Neural cell (in vitro differentiated cells): ENCODE measurements at regions not wholly inside any gene's neighbourhood (a gene's known extent, or its start where the extent isn't known, plus 50 kb on each side); places are given as distances from the start of the nearest gene placed in this dataset.

Experiments used
- CTCF ChIP-seq: fragments of 450-650 bp; IDR thresholded peaks from 2 replicates; pipeline ENCODE4 v1.5.1; 2014; ENCODE audit warnings: antibody characterized with exemption, mild to moderate bottlenecking, moderate library complexity; ENCODE audit not compliant: poor library complexity, severe bottlenecking
- EP300 ChIP-seq: fragments of 450-650 bp; conservative IDR thresholded peaks from 2 replicates; pipeline ENCODE4 v1.6.1; 2014; ENCODE audit warnings: antibody characterized with exemption, mild to moderate bottlenecking, moderate library complexity; ENCODE audit not compliant: poor library complexity, severe bottlenecking
- POLR2AphosphoS5 ChIP-seq: IDR thresholded peaks from 2 replicates; pipeline ENCODE4 v1.6.1; 2012

GRCh38 chr11:79953629-79954028, 512.8 kb upstream of the TENM4 start:
- TF ChIP-seq CTCF (no peak), EP300 (no peak), POLR2AphosphoS5 (no peak)
